ENCODE measurements at regions not wholly inside any gene's neighbourhood (a gene's known extent, or its start where the extent isn't known, plus 50 kb on each side); places are given as distances from the start of the nearest gene placed in this dataset.

GRCh38 chr6:133746417-133746770, 142.5 kb upstream of the TCF21 start:
- H3K36me3 ChIP-seq (ENCODE audit: insufficient read depth, low read length), result no peaks in the 10 kb centered on the region
- H3K27ac ChIP-seq (ENCODE audit: low read depth, low read length), result no peak overlapping the region
- H4K20me1 ChIP-seq (ENCODE audit: insufficient read depth, low read length), result no peaks in the 10 kb centered on the region
- peaks cover 6% of the 10 kb centered on the region for H3K4me1 ChIP-seq (ENCODE audit: insufficient read depth, low read length)
- H2AFZ ChIP-seq (ENCODE audit: low read length), result no peak overlapping the region
- no peak for TF ChIP-seq CTCF (IDR thresholded peaks at IDR 0.05; ENCODE audit: extremely low read depth, low read depth, low read length)
- H3K79me2 ChIP-seq (ENCODE audit: insufficient read depth, low read length), result no peaks in the 10 kb centered on the region
- no peak overlapping the region for H3K4me2 ChIP-seq (ENCODE audit: insufficient read depth, low read length)
- no peaks in the 10 kb centered on the region for H3K9me3 ChIP-seq (ENCODE audit: low read depth, low read length)
- no peak overlapping the region for H3K4me3 ChIP-seq (ENCODE audit: insufficient read depth, low read length)
- DNase-seq (ENCODE audit: insufficient read length, low spot score, missing footprints), result no peak
- H3K27me3 ChIP-seq (ENCODE audit: insufficient read depth, low read length), result no peaks in the 10 kb centered on the region

GRCh38 chr6:133748628-133749027, 140.3 kb upstream of the TCF21 start:
- Histone ChIP-seq H4K20me1 (ENCODE audit: insufficient read depth, low read length) (no peaks in the 10 kb centered on the region), H3K27me3 (ENCODE audit: insufficient read depth, low read length) (no peaks in the 10 kb centered on the region), H3K36me3 (ENCODE audit: insufficient read depth, low read length) (no peaks in the 10 kb centered on the region), H3K79me2 (ENCODE audit: insufficient read depth, low read length) (no peaks in the 10 kb centered on the region), H3K9me3 (ENCODE audit: low read depth, low read length) (no peaks in the 10 kb centered on the region), H3K27ac (ENCODE audit: low read depth, low read length) (no peak overlapping the region), H2AFZ (ENCODE audit: low read length) (peak overlapping the region; percentile 25), H3K4me3 (ENCODE audit: insufficient read depth, low read length) (no peak overlapping the region), H3K4me1 (ENCODE audit: insufficient read depth, low read length) (peaks cover 16% of the 10 kb centered on the region), H3K4me2 (ENCODE audit: insufficient read depth, low read length) (no peak overlapping the region)
- DNase-seq (ENCODE audit: insufficient read length, low spot score, missing footprints), result peak; percentile 27
- TF ChIP-seq CTCF (IDR thresholded peaks at IDR 0.05; ENCODE audit: extremely low read depth, low read depth, low read length), result no peak

- Histone ChIP-seq H3K36me3 (ENCODE audit: insufficient read depth, low read length) (no peaks in the 10 kb centered on the region), H3K4me3 (ENCODE audit: insufficient read depth, low read length) (no peak overlapping the region), H3K9me3 (ENCODE audit: low read depth, low read length) (no peaks in the 10 kb centered on the region), H2AFZ (ENCODE audit: low read length) (no peak overlapping the region), H3K27ac (ENCODE audit: low read depth, low read length) (no peak overlapping the region), H3K27me3 (ENCODE audit: insufficient read depth, low read length) (no peaks in the 10 kb centered on the region), H3K79me2 (ENCODE audit: insufficient read depth, low read length) (no peaks in the 10 kb centered on the region), H4K20me1 (ENCODE audit: insufficient read depth, low read length) (no peaks in the 10 kb centered on the region), H3K4me1 (ENCODE audit: insufficient read depth, low read length) (peaks cover 16% of the 10 kb centered on the region), H3K4me2 (ENCODE audit: insufficient read depth, low read length) (no peak overlapping the region)
- DNase-seq (ENCODE audit: insufficient read length, low spot score, missing footprints), result no peak
- TF ChIP-seq CTCF (IDR thresholded peaks at IDR 0.05; ENCODE audit: extremely low read depth, low read depth, low read length), result no peak
Measured at GRCh38 chr6:133749427-133749826, 139.5 kb upstream of the TCF21 start.

- peak overlapping the region; percentile 17 for H2AFZ ChIP-seq (ENCODE audit: low read length)
- H3K27me3 ChIP-seq (ENCODE audit: insufficient read depth, low read length), result no peaks in the 10 kb centered on the region
- peaks cover 30% of the 10 kb centered on the region for H3K4me1 ChIP-seq (ENCODE audit: insufficient read depth, low read length)
- H4K20me1 ChIP-seq (ENCODE audit: insufficient read depth, low read length), result no peaks in the 10 kb centered on the region
- H3K9me3 ChIP-seq (ENCODE audit: low read depth, low read length), result no peaks in the 10 kb centered on the region
- H3K4me3 ChIP-seq (ENCODE audit: insufficient read depth, low read length), result no peak overlapping the region
- H3K79me2 ChIP-seq (ENCODE audit: insufficient read depth, low read length), result no peaks in the 10 kb centered on the region
- TF ChIP-seq CTCF (IDR thresholded peaks at IDR 0.05; ENCODE audit: extremely low read depth, low read depth, low read length), result no peak
- peak; percentile 45 for DNase-seq (ENCODE audit: insufficient read length, low spot score, missing footprints)
- no peak overlapping the region for H3K27ac ChIP-seq (ENCODE audit: low read depth, low read length)
- H3K4me2 ChIP-seq (ENCODE audit: insufficient read depth, low read length), result no peak overlapping the region
- no peaks in the 10 kb centered on the region for H3K36me3 ChIP-seq (ENCODE audit: insufficient read depth, low read length)
Measured at GRCh38 chr6:133752129-133752528, 136.8 kb upstream of the TCF21 start.
